GM12875 (cell line): ENCODE measurements at regions not wholly inside any gene's neighbourhood (a gene's known extent, or its start where the extent isn't known, plus 50 kb on each side); places are given as distances from the start of the nearest gene placed in this dataset.

Experiments used
- H3K4me3 ChIP-seq: one replicate; pipeline ENCODE4 v1.5.1; 2011; ENCODE audit warnings: low read depth, low read length, control low read depth
- CTCF ChIP-seq: IDR thresholded peaks from 2 replicates; pipeline ENCODE4 v1.5.1; 2011; ENCODE audit warnings: low read depth, mild to moderate bottlenecking, control low read depth, inconsistent platforms, low read length, moderate library complexity, borderline replicate concordance; ENCODE audit not compliant: insufficient read depth

DNA sequence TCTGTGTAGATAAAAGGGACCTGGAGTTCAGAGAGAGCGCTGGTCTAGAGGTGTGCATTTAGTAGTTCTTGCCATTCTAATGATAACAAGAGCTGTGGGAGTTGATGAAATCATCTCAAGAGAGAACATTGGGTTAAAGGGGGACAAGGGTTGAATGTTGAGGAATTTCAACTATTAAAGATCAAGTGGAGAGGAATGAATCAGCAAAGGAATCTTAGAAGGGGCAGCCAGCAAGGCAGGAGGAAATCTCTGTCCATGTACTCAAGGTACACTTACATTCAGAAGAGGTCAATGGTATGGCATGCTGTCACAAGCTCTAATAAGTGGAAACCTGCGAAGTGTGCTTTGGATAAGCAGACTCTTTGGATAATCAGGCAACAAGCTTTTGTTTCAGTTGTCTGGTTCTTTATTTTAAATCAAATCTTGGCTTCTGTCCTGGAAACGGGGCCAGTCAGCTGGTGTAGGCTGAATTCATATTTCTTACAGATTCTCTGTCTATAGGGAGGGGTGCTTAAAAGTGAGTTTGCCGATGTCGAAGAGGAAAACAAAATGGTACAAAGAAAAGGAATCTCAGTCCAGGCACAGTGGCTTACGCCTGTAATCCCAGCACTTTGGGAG is 320.5 kb upstream of the CD180 start:
- no peak overlapping the region for H3K4me3 ChIP-seq
- no peak for TF ChIP-seq CTCF

- no peak for TF ChIP-seq CTCF
Observed at GRCh38 chr5:67515762-67516161, 319.2 kb upstream of the CD180 start.

GRCh38 chr5:67515020-67515689 is 318.6 kb upstream of the CD180 start:
- TF ChIP-seq CTCF, result no peak
- H3K4me3 ChIP-seq, result no peak overlapping the region

More at GRCh38 chr5:67515762-67516161, 319.2 kb upstream of the CD180 start:
- H3K4me3 ChIP-seq, result no peak overlapping the region

GRCh38 chr5:67512758-67513157 is 316.2 kb upstream of the CD180 start:
- H3K4me3 ChIP-seq, result no peak overlapping the region
- no peak for TF ChIP-seq CTCF

DNA sequence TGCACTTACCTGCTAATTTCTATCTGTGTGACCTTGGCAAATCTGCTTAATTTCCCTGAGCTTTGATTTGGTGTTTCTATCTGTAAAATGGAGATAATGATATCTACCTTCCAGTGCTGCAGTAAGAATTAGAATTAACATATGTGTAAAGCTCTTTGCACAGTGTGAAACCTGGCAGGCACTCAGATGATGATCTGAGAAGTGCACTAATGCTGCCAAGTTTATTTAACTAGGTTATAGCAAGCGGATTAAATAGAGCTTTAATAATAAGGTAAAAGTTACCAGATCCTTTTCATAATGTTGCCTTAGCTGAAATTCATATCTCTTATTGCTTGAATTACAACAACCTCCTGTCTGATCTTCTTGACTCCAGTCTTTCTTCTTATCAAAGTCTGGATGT is 315.3 kb upstream of the CD180 start:
- no peak for TF ChIP-seq CTCF
- H3K4me3 ChIP-seq, result no peak overlapping the region

DNA sequence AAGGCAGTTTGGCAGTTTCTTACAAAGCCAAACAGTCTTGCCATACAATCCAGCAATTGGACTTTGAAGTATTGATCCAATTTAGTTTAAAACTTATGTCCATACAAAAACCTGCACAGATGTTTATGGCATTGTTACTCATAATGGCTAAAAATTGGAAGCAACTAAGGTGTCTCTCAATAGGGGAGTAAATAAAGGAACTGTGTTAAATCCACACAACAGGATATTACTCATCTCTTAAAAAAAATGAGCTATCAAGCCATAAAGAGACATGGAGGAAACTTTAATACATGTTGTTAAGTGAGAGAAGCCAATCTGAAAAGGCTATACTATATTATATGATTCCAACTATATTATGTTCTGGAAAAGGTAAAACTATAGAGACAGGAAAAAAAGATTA is 313.6 kb upstream of the CD180 start:
- no peak overlapping the region for H3K4me3 ChIP-seq
- TF ChIP-seq CTCF, result no peak

GRCh38 chr5:67509402-67510186 is 313.0 kb upstream of the CD180 start:
- no peak overlapping the region for H3K4me3 ChIP-seq
- no peak for TF ChIP-seq CTCF
